ENCODE measurements at regions not wholly inside any gene's neighbourhood (a gene's known extent, or its start where the extent isn't known, plus 50 kb on each side); places are given as distances from the start of the nearest gene placed in this dataset.
"Not testable (repeated sequence)": the region's sequence is repeated elsewhere in the genome, so short reads cannot be mapped to it uniquely, and the experiment has no call there.

GRCh38 chr7:42720991-42721796, 190.7 kb downstream of the C7orf25 start:
- DNase-seq = no peak

GRCh38 chr7:42720012-42720411, 191.9 kb downstream of the C7orf25 start:
- DNase-seq = no peak

- DNase-seq = not testable (repeated sequence)
These were observed 193.4 kb downstream of the C7orf25 start for GRCh38 chr7:42718466-42718865.

- DNase-seq = no peak
These were observed 197.5 kb downstream of the C7orf25 start for GRCh38 chr7:42714356-42714755.

GRCh38 chr7:42709284-42709683, 202.6 kb downstream of the C7orf25 start:
- no peak for DNase-seq

- no peak for DNase-seq
These were observed 207.2 kb downstream of the C7orf25 start for GRCh38 chr7:42704710-42705109.

- DNase-seq = no peak
These were observed 209.2 kb downstream of the C7orf25 start for GRCh38 chr7:42702647-42703046.

GRCh38 chr7:42700406-42701327, 211.2 kb downstream of the C7orf25 start:
- DNase-seq = no peak

- DNase-seq = no peak
These were observed 212.3 kb downstream of the C7orf25 start for GRCh38 chr7:42699380-42700178.

GRCh38 chr7:42698600-42699374, 213.1 kb downstream of the C7orf25 start:
- DNase-seq = no peak

GRCh38 chr7:42694894-42695507, 216.9 kb downstream of the C7orf25 start:
- DNase-seq = no peak

GRCh38 chr7:42693722-42694121, 218.1 kb downstream of the C7orf25 start:
- DNase-seq = no peak

GRCh38 chr7:42692621-42693020, 219.2 kb downstream of the C7orf25 start:
- DNase-seq = peak; percentile 2

GRCh38 chr7:42690794-42691639, 220.9 kb downstream of the C7orf25 start:
- DNase-seq = no peak

- DNase-seq = no peak
These were observed 222.2 kb downstream of the C7orf25 start for GRCh38 chr7:42689626-42690025.

GRCh38 chr7:42688056-42688371, 223.9 kb downstream of the C7orf25 start:
- no peak for DNase-seq

GRCh38 chr7:42687211-42688055, 224.4 kb downstream of the C7orf25 start:
- DNase-seq = no peak

- DNase-seq = no peak
These were observed 225.2 kb downstream of the C7orf25 start for GRCh38 chr7:42686594-42687156.

GRCh38 chr7:42685911-42686310, 226.0 kb downstream of the C7orf25 start:
- DNase-seq = no peak

All from occipital lobe (tissue), 1 donor.